H1 (cell line): ENCODE measurements at regions not wholly inside any gene's neighbourhood (a gene's known extent, or its start where the extent isn't known, plus 50 kb on each side); places are given as distances from the start of the nearest gene placed in this dataset.

Source experiments
- CTCF ChIP-seq, 3 experiments: IDR thresholded peaks; 1 replicate in 2 of 3; 2 replicates in 1 of 3; pipeline versions ENCODE4 v1.5.1 to v1.6.1; 2011; ENCODE audit warnings: low read length in 3 of 3, mild to moderate bottlenecking in 3 of 3, inconsistent platforms in 2 of 3, low read depth in 1 of 3, moderate library complexity in 1 of 3; ENCODE audit not compliant: insufficient read depth in 1 of 3; ENCODE audit errors: control extremely low read depth in 1 of 3
- E2F6 ChIP-seq: IDR thresholded peaks from 2 replicates; pipeline ENCODE4 v1.6.1; 2012; ENCODE audit warnings: inconsistent platforms
- EZH2 ChIP-seq: fragments of 200-600 bp; sonication (generic); IDR thresholded peaks from 2 replicates; pipeline ENCODE4 v1.7.1; 2012; ENCODE audit warnings: low read depth, mild to moderate bottlenecking, moderate library complexity, low read length, inconsistent platforms; ENCODE audit not compliant: severe bottlenecking
- GABPA ChIP-seq: IDR thresholded peaks from 2 replicates; pipeline ENCODE4 v1.6.1; 2011; ENCODE audit warnings: mild to moderate bottlenecking, low read length, moderate library complexity, borderline replicate concordance; ENCODE audit not compliant: insufficient read depth
- GTF2F1 ChIP-seq: IDR thresholded peaks from 2 replicates; pipeline ENCODE4 v1.6.1; 2012; ENCODE audit warnings: low read depth, low read length, improper control_type of control experiment, borderline replicate concordance
- HDAC2 ChIP-seq, 2 experiments: fragments of 300-600 bp in 1 of 2; sonication (generic) in 1 of 2; IDR thresholded peaks; 2 replicates each; pipeline ENCODE4 v1.6.1; 2011 to 2012; ENCODE audit warnings: low read depth in 2 of 2, low read length in 2 of 2, mild to moderate bottlenecking in 2 of 2, moderate library complexity in 2 of 2, borderline replicate concordance in 1 of 2, inconsistent platforms in 1 of 2
- MAX ChIP-seq: IDR thresholded peaks from 2 replicates; pipeline ENCODE4 v1.6.1; 2012; ENCODE audit warnings: inconsistent platforms
- RAD21 ChIP-seq, 2 experiments: IDR thresholded peaks in 1 of 2; conservative IDR thresholded peaks in 1 of 2; 2 replicates each; pipeline ENCODE4 v1.6.1; 2011; ENCODE audit warnings: low read depth in 2 of 2, low read length in 2 of 2, improper control_type of control experiment in 1 of 2, inconsistent platforms in 1 of 2, mild to moderate bottlenecking in 1 of 2, moderate library complexity in 1 of 2
- SUZ12 ChIP-seq: fragments of 200-600 bp; sonication (generic); IDR thresholded peaks from 2 replicates; pipeline ENCODE4 v1.6.1; 2012; ENCODE audit warnings: mild to moderate bottlenecking, inconsistent platforms, low read length, moderate library complexity, mixed read lengths

- TF ChIP-seq GABPA, result no peak
- TF ChIP-seq CTCF (IDR thresholded peaks at IDR 0.05; ENCODE audit: control extremely low read depth in 1 of 3, insufficient read depth in 1 of 3, low read depth in 1 of 3, low read length in 3 of 3), result no peak
- 0 out of 4 replicates have a peak, but pooled peaks of 1 of the 2 experiments have one; percentile 4 for TF ChIP-seq RAD21 (IDR thresholded peaks at IDR 0.05 in 1 of 2, conservative IDR thresholded peaks at IDR 0.05 in 1 of 2; ENCODE audit: low read depth in 2 of 2, low read length in 2 of 2)
- TF ChIP-seq SUZ12, result no peak
- TF ChIP-seq GTF2F1, result no peak
- TF ChIP-seq MAX, result no peak
- no peak for TF ChIP-seq EZH2
- TF ChIP-seq E2F6, result no peak
- TF ChIP-seq HDAC2 (IDR thresholded peaks at IDR 0.05; ENCODE audit: borderline replicate concordance in 1 of 2, low read depth in 2 of 2, low read length in 2 of 2), result no peak
Measured at GRCh38 chr5:128896675-128897074, 68.6 kb upstream of the SLC27A6 start.
